Endothelial cell of umbilical vein (primary cell): ENCODE measurements at regions not wholly inside any gene's neighbourhood (a gene's known extent, or its start where the extent isn't known, plus 50 kb on each side); places are given as distances from the start of the nearest gene placed in this dataset.

Source experiments
- BruUV-seq: library from RNA; stranded (reverse); fragments of 400-500 nt; replicated peaks from 2 replicates; lab custom pipeline; 2021; lab: Mats Ljungman, UMichigan
- CTCF ChIA-PET: fragments of 300-600, 350-600 bp; sonication (Branson Sonifier 250); formaldehyde crosslinking; loops from one replicate; lab custom pipeline; 2021; ENCODE audit warnings: antibody characterized with exemption, inconsistent platforms; lab: Charles Lee
- POLR2A ChIA-PET: fragments of 300-600, 350-600 bp; sonication (Branson Sonifier 250); formaldehyde crosslinking; loops from one replicate; lab custom pipeline; 2021; ENCODE audit warnings: antibody characterized with exemption, inconsistent platforms; lab: Charles Lee
- DNase-seq: peaks from one replicate; pipeline ENCODE4 v3.0.0-alpha.2; 2011; ENCODE audit warnings: low read depth, low spot score
- FAIRE-seq: peaks from 2 replicates; lab custom pipeline; 2011; peaks lifted over from hg19 to GRCh38; lab: Jason Lieb, UNC
- H2AFZ ChIP-seq: 2 replicates; pipeline ENCODE4 v1.6.0; 2012; ENCODE audit warnings: low read depth, low read length, control low read depth, inconsistent platforms
- H3K27ac ChIP-seq: 2 replicates; pipeline ENCODE4 v1.5.1; 2011; ENCODE audit warnings: low read depth, mild to moderate bottlenecking, control low read depth, low read length, moderate library complexity; ENCODE audit not compliant: insufficient read depth
- H3K27me3 ChIP-seq, 2 experiments: 2 replicates each; pipeline versions ENCODE4 v1.6.0 to v1.6.1; 2011; ENCODE audit warnings: low read length in 2 of 2, mixed read lengths in 1 of 2; ENCODE audit not compliant: control insufficient read depth in 2 of 2, insufficient read depth in 2 of 2
- H3K36me3 ChIP-seq, 2 experiments: 2 replicates in 1 of 2; 3 replicates in 1 of 2; pipeline ENCODE4 v1.5.1; 2011; ENCODE audit warnings: low read length in 2 of 2, mild to moderate bottlenecking in 1 of 2, moderate library complexity in 1 of 2; ENCODE audit not compliant: control insufficient read depth in 2 of 2, insufficient read depth in 2 of 2; ENCODE audit errors: extremely low read depth in 1 of 2
- H3K4me1 ChIP-seq: 3 replicates; pipeline ENCODE4 v1.5.1; 2011; ENCODE audit warnings: mild to moderate bottlenecking, low read length; ENCODE audit not compliant: control insufficient read depth, insufficient read depth; ENCODE audit errors: extremely low read depth
- H3K4me2 ChIP-seq: 2 replicates; pipeline ENCODE4 v1.6.1; 2011; ENCODE audit warnings: low read length, control low read depth, mixed read lengths; ENCODE audit not compliant: insufficient read depth
- H3K4me3 ChIP-seq, 3 experiments: fragments of 200-600 bp in 1 of 3; sonication (generic), shearing (Covaris generic) in 1 of 3; replicated peaks in 1 of 3; 2 replicates each; pipeline ENCODE4 v1.5.1; 2011 to 2016; ENCODE audit warnings: control low read depth in 3 of 3, low read length in 3 of 3, mild to moderate bottlenecking in 2 of 3, inconsistent platforms in 1 of 3, low read depth in 1 of 3, moderate library complexity in 1 of 3; ENCODE audit not compliant: insufficient read depth in 1 of 3
- H3K79me2 ChIP-seq: 2 replicates; pipeline ENCODE4 v1.6.0; 2012; ENCODE audit warnings: low read length, inconsistent platforms; ENCODE audit not compliant: control insufficient read depth, insufficient read depth
- H3K9ac ChIP-seq: replicated peaks from 2 replicates; pipeline ENCODE3; 2011; ENCODE audit warnings: low read length, control low read depth; ENCODE audit not compliant: insufficient read depth; ENCODE audit errors: extremely low read depth
- H3K9me1 ChIP-seq: replicated peaks from 3 replicates; pipeline ENCODE4 v1.6.0; 2011; ENCODE audit warnings: mild to moderate bottlenecking, low read length; ENCODE audit not compliant: control insufficient read depth, insufficient read depth; ENCODE audit errors: extremely low read depth
- H3K9me3 ChIP-seq: replicated peaks from 2 replicates; pipeline ENCODE4 v1.5.1; 2012; ENCODE audit warnings: low read length, inconsistent platforms; ENCODE audit not compliant: control insufficient read depth, insufficient read depth
- H4K20me1 ChIP-seq: replicated peaks from 2 replicates; pipeline ENCODE3; 2011; ENCODE audit warnings: mild to moderate bottlenecking, low read length; ENCODE audit not compliant: control insufficient read depth, insufficient read depth; ENCODE audit errors: extremely low read depth
- CTCF ChIP-seq, 2 donors: IDR thresholded peaks; 1 replicate in 1 of 2; 2 replicates in 1 of 2; pipeline ENCODE4 v1.5.1; 2011; ENCODE audit warnings: low read length in 2 of 2, mild to moderate bottlenecking in 2 of 2, moderate library complexity in 2 of 2, control low read depth in 1 of 2, inconsistent platforms in 1 of 2, low read depth in 1 of 2; ENCODE audit not compliant: insufficient read depth in 1 of 2; ENCODE audit errors: extremely low read depth in 1 of 2
- EZH2 ChIP-seq: IDR thresholded peaks from 2 replicates; pipeline ENCODE4 v1.6.1; 2012; ENCODE audit warnings: borderline replicate concordance, low read depth, mild to moderate bottlenecking, moderate library complexity, low read length, inconsistent platforms; ENCODE audit not compliant: severe bottlenecking
- FOS ChIP-seq: IDR thresholded peaks from 2 replicates; pipeline ENCODE4 v1.6.1; 2011; ENCODE audit warnings: mild to moderate bottlenecking, low read length, moderate library complexity, borderline replicate concordance; ENCODE audit not compliant: insufficient read depth
- GATA2 ChIP-seq: IDR thresholded peaks from 2 replicates; pipeline ENCODE4 v1.7.0; 2011; ENCODE audit warnings: low read depth, mild to moderate bottlenecking, moderate library complexity, mixed read lengths, low read length; ENCODE audit not compliant: insufficient read length, insufficient read depth
- JUN ChIP-seq: IDR thresholded peaks from 2 replicates; pipeline ENCODE4 v1.6.1; 2011; ENCODE audit warnings: borderline replicate concordance, low read depth; ENCODE audit not compliant: insufficient read length, insufficient read depth
- MAX ChIP-seq: IDR thresholded peaks from 2 replicates; pipeline ENCODE4 v1.6.1; 2011; ENCODE audit not compliant: insufficient read depth, insufficient read length
- MYC ChIP-seq: IDR thresholded peaks from one replicate; pipeline ENCODE4 v1.6.1; 2011; ENCODE audit warnings: mild to moderate bottlenecking, low read depth, low read length
- POLR2A ChIP-seq: IDR thresholded peaks from 2 replicates; pipeline ENCODE4 v1.6.1; 2012; ENCODE audit warnings: low read depth, mild to moderate bottlenecking, control low read depth, low read length
- POLR2AphosphoS5 ChIP-seq: IDR thresholded peaks from 2 replicates; pipeline ENCODE4 v1.6.1; 2012; ENCODE audit warnings: low read depth, mild to moderate bottlenecking, control low read depth, low read length, moderate library complexity; ENCODE audit not compliant: insufficient read depth
- dilution Hi-C: fragments of 300-500 bp; cut with MboI; formaldehyde crosslinking; loops from one replicate; pipeline ENCODE4 v1.15.0; 2019; ENCODE audit warnings: low sequenced_read_pairs; ENCODE audit not compliant: extremely low pct_ligation_motif_present
- intact Hi-C: fragments of 100-400 bp; cut with micrococcal nuclease; formaldehyde crosslinking; loops from one replicate; pipeline ENCODE4 v1.10.0; 2022

- Histone ChIP-seq H3K4me2 (no peak overlapping the region), H3K79me2 (no peaks in the 10 kb centered on the region), H3K9me3 (no peaks in the 10 kb centered on the region), H3K27ac (no peak overlapping the region), H3K27me3 (no peaks in the 10 kb centered on the region), H2AFZ (no peak overlapping the region), H3K9me1 (no peaks in the 10 kb centered on the region), H3K36me3 (no peaks in the 10 kb centered on the region), H3K9ac (no peak overlapping the region), H3K4me1 (no peaks in the 10 kb centered on the region), H4K20me1 (no peaks in the 10 kb centered on the region), H3K4me3 (no peak overlapping the region)
- POLR2A ChIA-PET: no interaction called here
- BruUV-seq: no TSS peak
- dilution Hi-C loops: no loop called here
- TF ChIP-seq CTCF (IDR thresholded peaks at IDR 0.05; ENCODE audit: extremely low read depth in 1 of 2, insufficient read depth in 1 of 2, low read depth in 1 of 2, low read length in 2 of 2) (no peak), MAX (no peak), GATA2 (no peak), JUN (no peak), FOS (no peak), POLR2AphosphoS5 (no peak), POLR2A (no peak), EZH2 (no peak), MYC (no peak)
- CTCF ChIA-PET: no interaction called here
- DNase-seq (no peak), FAIRE-seq (no peak)
- intact Hi-C loops: no loop called here
Observed at GRCh38 chr2:6692056-6692455, 173.7 kb downstream of the CMPK2 start.
